ENCODE measurements at regions not wholly inside any gene's neighbourhood (a gene's known extent, or its start where the extent isn't known, plus 50 kb on each side); places are given as distances from the start of the nearest gene placed in this dataset.
A peak's percentile ranks its signal among the peaks of the same experiment; 100 is the strongest.
"Not testable (repeated sequence)": the region's sequence is repeated elsewhere in the genome, so short reads cannot be mapped to it uniquely, and the experiment has no call there.

DNA sequence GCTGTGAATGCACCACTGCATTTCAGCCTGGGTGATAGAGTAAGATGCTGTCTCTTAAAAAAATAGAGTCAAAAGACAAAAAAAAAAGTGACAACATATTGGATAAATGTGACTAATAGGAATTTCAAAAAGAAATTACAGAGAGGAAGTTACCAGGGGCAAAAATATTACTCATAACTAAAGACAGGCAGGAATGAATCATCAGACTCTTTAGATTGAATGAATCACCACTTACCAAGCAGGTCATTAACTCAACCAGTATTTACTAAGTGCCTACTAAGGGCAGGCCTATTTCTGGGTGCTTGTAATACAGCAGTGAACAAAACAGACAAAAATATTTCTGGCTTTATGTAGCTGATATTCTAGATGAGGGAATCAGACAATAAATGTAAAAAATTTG lies 301.3 kb downstream of the UBE2NL start:
- not testable (repeated sequence) for DNase-seq (ENCODE audit: low spot score); H3K27me3 Mint-ChIP-seq (ENCODE audit: low read depth)

DNA sequence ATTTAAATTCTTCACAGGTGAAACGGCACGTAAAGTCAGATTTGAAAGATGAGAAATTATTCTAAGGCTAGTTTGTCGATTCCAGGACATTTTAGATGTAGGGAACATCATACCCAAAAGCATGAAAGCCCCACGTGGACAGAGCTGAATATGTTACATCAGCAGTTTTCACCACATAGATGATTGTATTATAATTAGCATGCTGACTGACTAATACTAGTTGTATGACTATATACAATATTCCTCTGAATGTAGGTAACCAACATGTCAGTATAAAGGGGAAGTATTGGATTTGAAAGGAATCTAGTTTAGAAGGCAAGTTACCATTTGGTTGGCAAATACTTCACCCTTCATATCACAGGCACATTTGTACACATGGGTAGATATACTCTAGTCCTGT lies 304.6 kb downstream of the UBE2NL start:
- H3K27ac Mint-ChIP-seq (ENCODE audit: unreplicated experiment); H3K4me3 Mint-ChIP-seq (ENCODE audit: unreplicated experiment); DNase-seq (ENCODE audit: low spot score); H3K4me1 Mint-ChIP-seq (ENCODE audit: low read depth); H3K36me3 Mint-ChIP-seq (ENCODE audit: low read depth); H3K27me3 Mint-ChIP-seq (ENCODE audit: low read depth); H3K9me3 Mint-ChIP-seq (ENCODE audit: low read depth): not testable (repeated sequence)

More for the DNA sequence above, 301.3 kb downstream of the UBE2NL start:
- not testable (repeated sequence) for H3K36me3 Mint-ChIP-seq (ENCODE audit: low read depth); H3K4me3 Mint-ChIP-seq (ENCODE audit: unreplicated experiment); H3K9me3 Mint-ChIP-seq (ENCODE audit: low read depth); H3K4me1 Mint-ChIP-seq (ENCODE audit: low read depth); H3K27ac Mint-ChIP-seq (ENCODE audit: unreplicated experiment)

DNA sequence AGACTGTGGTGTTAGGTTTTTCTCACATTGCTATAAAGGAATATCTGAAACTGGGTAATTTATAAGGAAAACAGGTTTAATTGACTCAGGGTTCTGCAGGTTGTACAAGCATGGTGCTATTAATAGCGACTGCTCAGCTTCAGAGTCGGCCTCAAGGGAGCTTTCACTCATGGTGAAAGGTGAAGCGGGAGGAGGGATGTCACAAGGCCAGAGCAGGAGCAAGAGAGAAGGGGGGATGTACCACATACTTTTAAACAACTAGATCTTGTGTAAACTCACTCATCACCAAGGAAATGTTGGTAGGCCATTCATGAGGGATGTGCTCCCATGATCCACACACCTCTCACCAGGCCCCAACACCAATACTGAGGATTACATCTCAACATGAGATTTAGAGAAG lies 313.2 kb downstream of the UBE2NL start:
- DNase-seq (ENCODE audit: low spot score); H3K36me3 Mint-ChIP-seq (ENCODE audit: low read depth); H3K27me3 Mint-ChIP-seq (ENCODE audit: low read depth); H3K27ac Mint-ChIP-seq (ENCODE audit: unreplicated experiment); H3K4me3 Mint-ChIP-seq (ENCODE audit: unreplicated experiment); H3K9me3 Mint-ChIP-seq (ENCODE audit: low read depth); H3K4me1 Mint-ChIP-seq (ENCODE audit: low read depth): not testable (repeated sequence)

DNA sequence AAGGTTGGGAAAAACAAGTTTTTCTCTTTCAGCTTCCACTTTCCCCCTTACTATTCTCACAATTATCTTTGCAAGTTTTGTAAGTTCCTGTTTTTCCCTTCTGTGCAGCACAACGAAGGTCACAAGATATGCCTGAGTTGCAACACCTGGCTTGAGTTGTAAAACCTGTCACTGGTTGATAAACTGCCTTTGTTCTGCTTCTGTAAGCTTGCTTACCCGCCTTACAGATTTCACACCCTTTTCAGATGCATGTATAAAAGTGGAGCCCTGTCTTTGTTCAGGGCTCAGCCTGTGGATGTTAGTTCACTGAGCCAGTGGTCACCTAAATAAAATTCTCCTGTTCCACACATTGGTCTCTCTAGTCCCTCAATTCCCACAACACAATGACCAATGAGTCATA lies 318.9 kb downstream of the UBE2NL start:
- not testable (repeated sequence) for H3K27ac Mint-ChIP-seq (ENCODE audit: unreplicated experiment); H3K4me3 Mint-ChIP-seq (ENCODE audit: unreplicated experiment); H3K27me3 Mint-ChIP-seq (ENCODE audit: low read depth); H3K9me3 Mint-ChIP-seq (ENCODE audit: low read depth); H3K36me3 Mint-ChIP-seq (ENCODE audit: low read depth); DNase-seq (ENCODE audit: low spot score); H3K4me1 Mint-ChIP-seq (ENCODE audit: low read depth)

DNA sequence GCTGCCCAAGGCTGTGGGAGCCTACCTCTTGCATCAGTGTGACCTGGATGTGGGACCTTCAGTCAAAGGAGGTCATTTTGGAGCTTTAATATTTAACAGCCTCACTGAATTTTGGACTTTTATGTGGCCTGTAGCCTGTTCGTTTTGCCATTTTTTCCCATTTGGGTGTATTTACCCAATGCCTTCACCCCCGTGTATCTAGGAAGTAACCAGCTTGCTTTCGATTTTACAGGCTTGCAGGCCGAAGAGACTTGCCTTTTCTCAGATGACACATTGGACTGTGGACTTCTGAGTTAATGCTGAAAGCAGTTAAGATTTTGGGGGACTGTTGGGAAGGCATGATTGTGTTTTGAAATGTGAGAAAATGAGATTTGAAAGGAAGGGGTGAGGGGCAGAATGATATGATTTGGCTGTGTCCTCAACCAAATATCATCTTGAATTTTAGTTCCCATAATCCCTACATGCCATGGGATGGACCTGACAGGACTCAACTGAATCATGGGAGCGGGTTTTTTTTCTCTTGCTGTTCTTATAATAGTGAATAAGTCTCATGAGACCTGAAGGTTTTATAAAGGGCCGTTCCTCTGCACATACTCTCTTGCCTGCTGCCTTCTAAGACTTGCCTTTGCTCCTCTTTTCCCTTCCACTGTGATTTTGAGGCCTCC lies 324.6 kb downstream of the UBE2NL start:
- not testable (repeated sequence) for H3K4me1 Mint-ChIP-seq (ENCODE audit: low read depth); H3K4me3 Mint-ChIP-seq (ENCODE audit: unreplicated experiment); H3K36me3 Mint-ChIP-seq (ENCODE audit: low read depth); DNase-seq (ENCODE audit: low spot score); H3K27ac Mint-ChIP-seq (ENCODE audit: unreplicated experiment); H3K27me3 Mint-ChIP-seq (ENCODE audit: low read depth); H3K9me3 Mint-ChIP-seq (ENCODE audit: low read depth)

DNA sequence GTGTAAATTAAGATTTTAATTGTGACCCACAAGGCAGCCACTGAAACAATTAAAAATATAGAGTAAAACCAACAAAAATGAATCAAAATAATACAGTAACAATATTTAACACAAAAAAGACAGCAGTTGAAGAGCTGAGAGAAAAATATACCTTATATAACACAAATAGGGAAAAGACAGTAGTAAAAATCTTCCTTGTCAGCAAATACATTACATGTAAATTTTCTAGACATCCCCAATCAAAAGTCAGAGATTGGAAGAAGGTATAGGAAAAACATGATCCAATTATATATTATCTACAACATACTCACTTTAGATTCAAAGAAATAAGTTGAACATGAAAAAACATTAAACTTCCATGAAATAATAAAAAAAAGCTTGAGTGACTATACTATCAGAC lies 330.8 kb downstream of the UBE2NL start:
- H3K4me1 Mint-ChIP-seq (ENCODE audit: low read depth), result no peaks in the 10 kb centered on the region

DNA sequence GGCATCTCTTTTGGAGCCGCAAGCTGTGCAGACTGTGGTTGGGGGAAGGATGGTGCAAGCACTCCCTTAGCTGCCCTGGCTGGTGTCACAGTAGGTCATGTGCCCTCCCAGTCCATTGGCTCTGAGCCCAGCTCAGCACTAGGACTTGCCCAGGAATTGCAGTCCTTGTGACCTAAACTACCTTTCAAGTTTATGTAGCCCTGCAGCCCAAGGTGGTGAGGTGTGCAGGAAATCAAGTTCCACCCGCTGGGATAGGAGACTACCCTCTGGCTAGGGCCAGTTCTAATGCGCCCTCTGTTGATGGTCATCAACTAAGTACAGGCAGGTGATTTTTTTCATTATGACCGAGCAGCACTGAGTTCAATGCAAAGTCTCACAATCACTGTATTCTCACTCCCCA lies 335.2 kb downstream of the UBE2NL start:
- no peaks in the 10 kb centered on the region for H3K27me3 Mint-ChIP-seq (ENCODE audit: low read depth)
- H3K4me3 Mint-ChIP-seq (ENCODE audit: unreplicated experiment), result no peak overlapping the region
- no peak for DNase-seq (ENCODE audit: low spot score)
- H3K36me3 Mint-ChIP-seq (ENCODE audit: low read depth), result no peaks in the 10 kb centered on the region
- TF ChIP-seq, protein P1, sequence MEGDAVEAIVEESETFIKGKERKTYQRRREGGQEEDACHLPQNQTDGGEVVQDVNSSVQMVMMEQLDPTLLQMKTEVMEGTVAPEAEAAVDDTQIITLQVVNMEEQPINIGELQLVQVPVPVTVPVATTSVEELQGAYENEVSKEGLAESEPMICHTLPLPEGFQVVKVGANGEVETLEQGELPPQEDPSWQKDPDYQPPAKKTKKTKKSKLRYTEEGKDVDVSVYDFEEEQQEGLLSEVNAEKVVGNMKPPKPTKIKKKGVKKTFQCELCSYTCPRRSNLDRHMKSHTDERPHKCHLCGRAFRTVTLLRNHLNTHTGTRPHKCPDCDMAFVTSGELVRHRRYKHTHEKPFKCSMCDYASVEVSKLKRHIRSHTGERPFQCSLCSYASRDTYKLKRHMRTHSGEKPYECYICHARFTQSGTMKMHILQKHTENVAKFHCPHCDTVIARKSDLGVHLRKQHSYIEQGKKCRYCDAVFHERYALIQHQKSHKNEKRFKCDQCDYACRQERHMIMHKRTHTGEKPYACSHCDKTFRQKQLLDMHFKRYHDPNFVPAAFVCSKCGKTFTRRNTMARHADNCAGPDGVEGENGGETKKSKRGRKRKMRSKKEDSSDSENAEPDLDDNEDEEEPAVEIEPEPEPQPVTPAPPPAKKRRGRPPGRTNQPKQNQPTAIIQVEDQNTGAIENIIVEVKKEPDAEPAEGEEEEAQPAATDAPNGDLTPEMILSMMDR (IDR thresholded peaks at IDR 0.05), result no peak
- H3K4me1 Mint-ChIP-seq (ENCODE audit: low read depth), result no peaks in the 10 kb centered on the region
- no peak overlapping the region for H3K27ac Mint-ChIP-seq (ENCODE audit: unreplicated experiment)
- H3K9me3 Mint-ChIP-seq (ENCODE audit: low read depth), result peaks cover 17% of the 10 kb centered on the region

More for the DNA sequence above, 330.8 kb downstream of the UBE2NL start:
- no peak for DNase-seq (ENCODE audit: low spot score)
- no peaks in the 10 kb centered on the region for H3K27me3 Mint-ChIP-seq (ENCODE audit: low read depth)
- no peak overlapping the region for H3K27ac Mint-ChIP-seq (ENCODE audit: unreplicated experiment)
- no peaks in the 10 kb centered on the region for H3K36me3 Mint-ChIP-seq (ENCODE audit: low read depth)
- H3K4me3 Mint-ChIP-seq (ENCODE audit: unreplicated experiment), result no peak overlapping the region
- TF ChIP-seq, protein P1 (IDR thresholded peaks at IDR 0.05), result no peak
- H3K9me3 Mint-ChIP-seq (ENCODE audit: low read depth), result peaks cover 15% of the 10 kb centered on the region

DNA sequence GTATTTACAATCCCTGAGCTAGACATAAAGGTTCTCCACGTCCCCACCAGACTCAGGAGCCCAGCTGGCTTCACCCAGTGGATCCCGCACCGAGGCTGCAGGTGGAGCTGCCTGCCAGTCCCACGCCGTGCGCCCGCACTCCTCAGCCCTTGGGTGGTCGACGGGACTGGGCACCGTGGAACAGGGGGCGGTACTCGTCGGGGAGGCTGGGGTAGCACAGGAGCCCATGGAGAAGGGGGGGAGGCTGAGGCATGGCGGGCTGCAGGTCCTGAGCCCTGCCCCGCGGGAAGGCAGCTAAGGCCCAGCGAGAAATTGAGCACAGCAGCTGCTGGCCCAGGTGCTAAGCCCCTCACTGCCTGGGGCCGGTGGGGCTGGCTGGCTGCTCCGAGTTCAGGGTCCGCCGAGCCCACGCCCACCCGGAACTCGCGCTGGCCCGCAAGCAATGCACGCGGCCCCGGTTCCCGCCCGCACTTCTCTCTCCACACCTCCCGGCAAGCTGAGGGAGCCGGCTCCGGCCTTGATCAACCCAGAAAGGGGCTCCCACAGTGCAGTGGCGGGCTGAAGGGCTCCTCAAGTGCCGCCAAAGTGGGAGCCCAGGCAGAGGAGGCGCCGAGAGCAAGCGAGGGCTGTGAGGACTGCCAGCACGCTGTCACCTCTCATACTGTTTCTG lies 347.4 kb downstream of the UBE2NL start:
- H3K4me1 Mint-ChIP-seq (ENCODE audit: low read depth), result not testable (repeated sequence)

More for the DNA sequence above, 347.4 kb downstream of the UBE2NL start:
- not testable (repeated sequence) for H3K4me3 Mint-ChIP-seq (ENCODE audit: unreplicated experiment); H3K27me3 Mint-ChIP-seq (ENCODE audit: low read depth); H3K27ac Mint-ChIP-seq (ENCODE audit: unreplicated experiment); H3K36me3 Mint-ChIP-seq (ENCODE audit: low read depth)
- H3K9me3 Mint-ChIP-seq (ENCODE audit: low read depth), result peaks cover 44% of the 10 kb centered on the region
- peak; percentile 85 for DNase-seq (ENCODE audit: low spot score)

All from chondrocyte (in vitro differentiated cells).